ENCODE measurements at regions not wholly inside any gene's neighbourhood (a gene's known extent, or its start where the extent isn't known, plus 50 kb on each side); places are given as distances from the start of the nearest gene placed in this dataset.

DNA sequence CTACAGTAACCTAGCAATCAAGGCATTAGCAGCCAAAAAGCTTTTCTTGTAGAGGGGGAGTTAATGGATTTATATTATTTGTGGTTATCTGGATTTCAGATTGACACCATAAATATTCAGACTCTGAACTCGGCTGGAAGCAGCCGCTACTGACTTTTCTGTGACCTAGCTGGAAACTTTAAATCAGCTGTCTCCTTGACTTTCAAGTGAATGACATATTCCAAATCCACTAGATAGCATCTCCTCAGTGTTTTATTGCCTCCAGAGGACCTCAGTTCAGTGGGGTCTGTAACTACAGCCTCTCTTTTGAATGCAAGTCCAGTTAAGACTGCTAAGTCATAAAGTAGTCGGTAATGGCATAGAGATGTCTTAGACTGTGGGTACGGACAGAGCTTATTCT is 448.5 kb downstream of the NUF2 start:
- Histone ChIP-seq H3K27ac (ENCODE audit: insufficient read depth, low read length) (no peak overlapping the region), H2BK5ac (ENCODE audit: low read depth, low read length, poor library complexity, severe bottlenecking) (no peak overlapping the region), H3K9ac (ENCODE audit: low read depth, low read length) (no peak overlapping the region), H3K36me3 (ENCODE audit: control insufficient read depth, insufficient read depth, low read length) (no peaks in the 10 kb centered on the region), H3K4me2 (ENCODE audit: low read depth, low read length) (no peak overlapping the region), H3K9me1 (ENCODE audit: insufficient read depth, low read length) (no peaks in the 10 kb centered on the region), H3K4me1 (ENCODE audit: control insufficient read depth, insufficient read depth, low read length) (no peaks in the 10 kb centered on the region), H2AK9ac (replicated peaks; ENCODE audit: low read depth, low read length, poor library complexity) (no peak overlapping the region), H4K8ac (ENCODE audit: low read depth in 2 of 2, low read length in 2 of 2) (no peak overlapping the region), H3K4me3 (ENCODE audit: insufficient read depth, low read depth, low read length) (no peak overlapping the region), H3K14ac (replicated peaks; ENCODE audit: low read depth, low read length) (no peak overlapping the region), H2BK20ac (ENCODE audit: low read depth, low read length) (no peak overlapping the region), H4K91ac (ENCODE audit: insufficient read depth, low read depth, low read length) (no peak overlapping the region), H3K18ac (ENCODE audit: low read depth, low read length) (no peak overlapping the region), H4K20me1 (ENCODE audit: insufficient read depth, low read length) (no peaks in the 10 kb centered on the region), H2BK120ac (ENCODE audit: low read depth, low read length) (no peak overlapping the region), H3K4ac (ENCODE audit: low read depth, low read length) (no peak overlapping the region), H3K27me3 (ENCODE audit: control insufficient read depth, insufficient read depth, low read length) (no peaks in the 10 kb centered on the region), H2AK5ac (ENCODE audit: low read depth, low read length) (no peak overlapping the region), H2BK15ac (ENCODE audit: low read depth, low read length) (no peak overlapping the region), H3K23ac (ENCODE audit: low read depth, low read length) (no peak overlapping the region), H2AFZ (replicated peaks; ENCODE audit: low read length, poor library complexity) (no peak overlapping the region), H4K5ac (ENCODE audit: low read depth, low read length) (no peak overlapping the region), H3K9me3 (ENCODE audit: control insufficient read depth, insufficient read depth, low read length) (0 out of 2 replicates have a peak, but pooled peaks cover 3% of the 10 kb centered on the region), H3K79me1 (ENCODE audit: low read depth in 1 of 2, low read length in 2 of 2) (no peaks in the 10 kb centered on the region), H3K56ac (ENCODE audit: extremely low read depth, insufficient read depth, low read length) (no peak overlapping the region)
- WGBS, 2 experiments (ENCODE audit: extremely low coverage in 2 of 2, insufficient read length in 1 of 2): 20% methylated on average over 1 of the region's 4 CpGs; no CpG with 5 or more reads in 1 of the 2 experiments
- intact Hi-C loops (cut with micrococcal nuclease): no loop called here
- POLR2A ChIA-PET (ENCODE audit: unreplicated experiment): no interaction called here
- in situ Hi-C loops (cut with MboI; ENCODE audit: low sequenced_read_pairs): no loop called here
- BruUV-seq (replicated peaks): no TSS peak
- no peak for ATAC-seq (ENCODE audit: low read depth)
- dilution Hi-C loops (cut with HindIII; ENCODE audit: low sequenced_read_pairs, unreplicated experiment): no loop called here
- CTCF ChIA-PET: no interaction called here
- DNase-seq: no peak
- TF ChIP-seq NFE2L2 (IDR thresholded peaks at IDR 0.05; ENCODE audit: low read depth, low read length): no peak
- no peak for TF ChIP-seq CEBPB (IDR thresholded peaks at IDR 0.05; ENCODE audit: low read depth, low read length)
- no peak for TF ChIP-seq POLR2A (IDR thresholded peaks at IDR 0.05; ENCODE audit: low read depth, low read length)
- no peak for TF ChIP-seq RAD21 (IDR thresholded peaks at IDR 0.05; ENCODE audit: low read length)

All from IMR-90 (cell line).